ENCODE measurements at regions not wholly inside any gene's neighbourhood (a gene's known extent, or its start where the extent isn't known, plus 50 kb on each side); places are given as distances from the start of the nearest gene placed in this dataset.

DNA sequence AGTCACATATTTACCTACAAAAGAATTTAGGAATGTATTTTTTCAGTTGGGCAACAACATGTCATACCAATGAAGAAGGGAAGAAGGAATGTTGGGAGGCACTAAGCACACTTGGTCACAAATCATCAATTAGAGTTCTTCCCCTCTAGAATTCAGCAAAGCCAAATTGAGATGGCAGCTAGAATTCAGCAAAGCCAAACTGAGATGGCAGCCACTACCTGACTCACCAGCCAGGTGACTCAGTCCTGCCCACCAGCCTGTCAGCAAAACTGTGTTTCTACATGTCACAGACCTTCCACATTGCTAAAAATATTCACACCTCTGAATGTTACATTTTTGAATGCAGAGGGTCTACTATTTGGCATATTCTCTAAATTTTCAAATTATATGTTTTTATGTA, 63.2 kb upstream of the NOCT start:
- no peaks in the 10 kb centered on the region for H3K9me2 ChIP-seq (replicated peaks; ENCODE audit: control insufficient read depth, low read length)
- no peaks in the 10 kb centered on the region for H3K36me3 ChIP-seq (ENCODE audit: control insufficient read depth, low read length)
- H3K79me2 ChIP-seq (ENCODE audit: control insufficient read depth, low read length) = no peaks in the 10 kb centered on the region
- no peak overlapping the region for H3K4me2 ChIP-seq (ENCODE audit: low read length)
- H3K4me3 ChIP-seq (ENCODE audit: low read length) = no peak overlapping the region
- no peaks in the 10 kb centered on the region for H3K27me3 ChIP-seq (ENCODE audit: control insufficient read depth, low read length)
- H3F3A ChIP-seq (ENCODE audit: control insufficient read depth, insufficient read depth) = no peaks in the 10 kb centered on the region
- no peaks in the 10 kb centered on the region for H3K4me1 ChIP-seq (ENCODE audit: control insufficient read depth, low read length)
- H3K27ac ChIP-seq (ENCODE audit: low read depth, low read length) = no peak overlapping the region
- no peaks in the 10 kb centered on the region for H3K9me3 ChIP-seq (ENCODE audit: control insufficient read depth, insufficient read depth, low read length)
- TF ChIP-seq, protein P1, sequence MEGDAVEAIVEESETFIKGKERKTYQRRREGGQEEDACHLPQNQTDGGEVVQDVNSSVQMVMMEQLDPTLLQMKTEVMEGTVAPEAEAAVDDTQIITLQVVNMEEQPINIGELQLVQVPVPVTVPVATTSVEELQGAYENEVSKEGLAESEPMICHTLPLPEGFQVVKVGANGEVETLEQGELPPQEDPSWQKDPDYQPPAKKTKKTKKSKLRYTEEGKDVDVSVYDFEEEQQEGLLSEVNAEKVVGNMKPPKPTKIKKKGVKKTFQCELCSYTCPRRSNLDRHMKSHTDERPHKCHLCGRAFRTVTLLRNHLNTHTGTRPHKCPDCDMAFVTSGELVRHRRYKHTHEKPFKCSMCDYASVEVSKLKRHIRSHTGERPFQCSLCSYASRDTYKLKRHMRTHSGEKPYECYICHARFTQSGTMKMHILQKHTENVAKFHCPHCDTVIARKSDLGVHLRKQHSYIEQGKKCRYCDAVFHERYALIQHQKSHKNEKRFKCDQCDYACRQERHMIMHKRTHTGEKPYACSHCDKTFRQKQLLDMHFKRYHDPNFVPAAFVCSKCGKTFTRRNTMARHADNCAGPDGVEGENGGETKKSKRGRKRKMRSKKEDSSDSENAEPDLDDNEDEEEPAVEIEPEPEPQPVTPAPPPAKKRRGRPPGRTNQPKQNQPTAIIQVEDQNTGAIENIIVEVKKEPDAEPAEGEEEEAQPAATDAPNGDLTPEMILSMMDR (IDR thresholded peaks at IDR 0.05; ENCODE audit: low read depth, low read length, poor library complexity, severe bottlenecking) = no peak
- TF ChIP-seq EZH2phosphoT487 (IDR thresholded peaks at IDR 0.05; ENCODE audit: borderline replicate concordance, low read length) = no peak
- no peaks in the 10 kb centered on the region for H4K20me1 ChIP-seq (ENCODE audit: control insufficient read depth, insufficient read depth, low read depth, low read length)

DNA sequence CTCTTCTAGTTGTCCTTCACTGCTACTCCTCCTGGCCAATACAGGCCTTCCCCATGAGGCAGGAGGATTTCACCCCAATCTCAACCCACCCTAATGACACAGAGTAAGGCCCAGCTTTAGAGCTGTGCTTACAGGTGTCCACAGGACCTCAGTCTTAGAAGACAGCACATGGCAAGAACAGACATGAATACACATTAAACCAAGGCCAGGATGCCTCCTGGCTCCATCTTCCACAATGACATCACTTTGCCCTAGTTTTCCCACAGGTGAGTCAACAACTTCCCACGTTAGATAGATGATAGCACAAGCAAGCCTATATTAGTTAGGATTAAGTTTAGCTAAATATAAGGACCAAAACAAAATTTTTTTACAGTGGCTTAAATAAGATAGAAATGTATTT, 63.8 kb upstream of the NOCT start:
- Histone ChIP-seq H3F3A (ENCODE audit: control insufficient read depth, insufficient read depth) (no peaks in the 10 kb centered on the region), H3K27me3 (ENCODE audit: control insufficient read depth, low read length) (no peaks in the 10 kb centered on the region), H3K4me3 (ENCODE audit: low read length) (no peak overlapping the region), H4K20me1 (ENCODE audit: control insufficient read depth, insufficient read depth, low read depth, low read length) (no peaks in the 10 kb centered on the region), H3K27ac (ENCODE audit: low read depth, low read length) (no peak overlapping the region), H3K36me3 (ENCODE audit: control insufficient read depth, low read length) (no peaks in the 10 kb centered on the region), H3K79me2 (ENCODE audit: control insufficient read depth, low read length) (no peaks in the 10 kb centered on the region), H3K4me1 (ENCODE audit: control insufficient read depth, low read length) (no peaks in the 10 kb centered on the region), H3K4me2 (ENCODE audit: low read length) (no peak overlapping the region), H3K9me2 (replicated peaks; ENCODE audit: control insufficient read depth, low read length) (no peaks in the 10 kb centered on the region), H3K9me3 (ENCODE audit: control insufficient read depth, insufficient read depth, low read length) (no peaks in the 10 kb centered on the region)
- TF ChIP-seq, protein P1 (IDR thresholded peaks at IDR 0.05; ENCODE audit: low read depth, low read length, poor library complexity, severe bottlenecking) = no peak
- no peak for TF ChIP-seq EZH2phosphoT487 (IDR thresholded peaks at IDR 0.05; ENCODE audit: borderline replicate concordance, low read length)

DNA sequence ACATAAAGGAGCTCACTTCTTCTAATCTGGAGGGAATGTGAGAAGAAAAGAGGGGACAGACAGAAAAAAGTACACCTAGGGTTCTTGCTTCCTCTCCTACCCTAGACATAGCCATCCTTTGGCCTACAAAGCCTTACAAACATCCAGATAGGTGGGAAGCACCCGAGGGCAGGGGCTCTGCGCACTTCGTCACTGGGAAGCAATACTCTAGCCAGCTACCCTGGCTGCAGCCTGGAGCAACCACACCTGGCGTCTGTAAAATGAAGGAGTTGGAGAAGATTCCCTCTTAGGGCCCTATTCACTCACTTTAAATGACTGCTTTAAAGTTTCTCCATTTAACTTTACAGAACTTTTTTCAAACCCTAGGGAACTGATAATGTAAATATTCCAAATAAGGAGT, 65.7 kb upstream of the NOCT start:
- Histone ChIP-seq H3K79me2 (ENCODE audit: control insufficient read depth, low read length) (no peaks in the 10 kb centered on the region), H3K4me2 (ENCODE audit: low read length) (no peak overlapping the region), H3K36me3 (ENCODE audit: control insufficient read depth, low read length) (no peaks in the 10 kb centered on the region), H4K20me1 (ENCODE audit: control insufficient read depth, insufficient read depth, low read depth, low read length) (no peaks in the 10 kb centered on the region), H3F3A (ENCODE audit: control insufficient read depth, insufficient read depth) (no peaks in the 10 kb centered on the region), H3K4me1 (ENCODE audit: control insufficient read depth, low read length) (no peaks in the 10 kb centered on the region), H3K9me3 (ENCODE audit: control insufficient read depth, insufficient read depth, low read length) (no peaks in the 10 kb centered on the region), H3K9me2 (replicated peaks; ENCODE audit: control insufficient read depth, low read length) (no peaks in the 10 kb centered on the region), H3K4me3 (ENCODE audit: low read length) (no peak overlapping the region), H3K27me3 (ENCODE audit: control insufficient read depth, low read length) (no peaks in the 10 kb centered on the region), H3K27ac (ENCODE audit: low read depth, low read length) (no peak overlapping the region)
- no peak for TF ChIP-seq EZH2phosphoT487 (IDR thresholded peaks at IDR 0.05; ENCODE audit: borderline replicate concordance, low read length)
- TF ChIP-seq, protein P1 (IDR thresholded peaks at IDR 0.05; ENCODE audit: low read depth, low read length, poor library complexity, severe bottlenecking) = no peak

DNA sequence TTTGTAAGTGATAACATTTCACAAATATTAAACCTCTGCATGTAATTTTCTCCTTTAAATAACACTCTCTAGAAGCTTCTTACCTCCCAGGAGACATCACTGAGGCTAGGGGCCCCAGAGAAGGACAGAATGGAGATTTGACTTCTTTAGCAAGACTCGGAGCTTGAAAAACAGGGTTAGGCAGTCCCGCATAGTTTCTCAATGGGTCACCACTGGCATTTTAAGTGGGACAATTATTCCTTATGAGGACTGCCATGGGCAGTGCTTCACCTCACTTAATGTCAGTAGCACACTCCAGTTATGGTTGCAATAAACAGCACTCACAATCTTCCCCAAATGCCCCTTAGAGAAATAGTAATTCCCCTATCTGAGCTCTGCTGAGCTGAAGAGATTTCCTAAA, 66.7 kb upstream of the NOCT start:
- Histone ChIP-seq H3K79me2 (ENCODE audit: control insufficient read depth, low read length) (no peaks in the 10 kb centered on the region), H3K27me3 (ENCODE audit: control insufficient read depth, low read length) (no peaks in the 10 kb centered on the region), H3K27ac (ENCODE audit: low read depth, low read length) (no peak overlapping the region), H3K36me3 (ENCODE audit: control insufficient read depth, low read length) (no peaks in the 10 kb centered on the region), H3K9me2 (replicated peaks; ENCODE audit: control insufficient read depth, low read length) (no peaks in the 10 kb centered on the region), H3K9me3 (ENCODE audit: control insufficient read depth, insufficient read depth, low read length) (no peaks in the 10 kb centered on the region), H3K4me1 (ENCODE audit: control insufficient read depth, low read length) (no peaks in the 10 kb centered on the region), H3F3A (ENCODE audit: control insufficient read depth, insufficient read depth) (no peaks in the 10 kb centered on the region), H4K20me1 (ENCODE audit: control insufficient read depth, insufficient read depth, low read depth, low read length) (no peaks in the 10 kb centered on the region), H3K4me2 (ENCODE audit: low read length) (no peak overlapping the region), H3K4me3 (ENCODE audit: low read length) (no peak overlapping the region)
- TF ChIP-seq, protein P1 (IDR thresholded peaks at IDR 0.05; ENCODE audit: low read depth, low read length, poor library complexity, severe bottlenecking) = no peak
- TF ChIP-seq EZH2phosphoT487 (IDR thresholded peaks at IDR 0.05; ENCODE audit: borderline replicate concordance, low read length) = no peak

All from DOHH2 (cell line).